NCI-H1092 treated with DMSO at 0.1 percent for 48 hours (cell line): ENCODE measurements at regions not wholly inside any gene's neighbourhood (a gene's known extent, or its start where the extent isn't known, plus 50 kb on each side); places are given as distances from the start of the nearest gene placed in this dataset.

Experiments used
- DNase-seq: peaks from one replicate; lab custom pipeline; 2025; lab: John Stamatoyannopoulos, UW

DNA sequence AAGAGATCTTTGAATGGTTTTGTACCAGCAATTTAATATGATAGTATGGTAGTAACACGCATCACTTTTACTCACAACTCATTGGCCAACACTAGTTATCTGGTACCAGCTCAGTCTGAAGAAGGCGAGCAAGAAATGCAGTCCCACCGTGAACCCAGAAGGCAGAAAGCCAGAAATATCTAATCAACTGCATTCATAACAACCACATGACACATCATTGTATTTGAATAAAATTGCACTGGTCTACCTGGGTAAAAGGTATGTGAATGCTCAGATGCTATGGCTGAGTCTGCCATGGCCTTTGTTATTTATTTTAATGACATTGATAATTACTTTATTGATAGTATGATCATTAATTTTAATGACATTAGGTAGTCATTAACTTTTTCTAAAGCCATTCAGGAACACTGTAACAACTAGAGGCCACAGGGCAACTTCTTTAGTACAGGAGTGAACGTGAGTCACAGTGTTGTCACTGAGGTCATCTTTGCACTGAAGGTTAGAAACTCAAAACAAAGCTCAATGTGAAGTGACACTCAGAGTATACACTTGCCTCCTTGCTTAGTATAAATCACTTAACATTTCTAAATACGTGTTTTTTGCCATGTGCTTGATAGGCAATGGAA, 475.6 kb upstream of the TNP1 start:
- DNase-seq: no peak

DNA sequence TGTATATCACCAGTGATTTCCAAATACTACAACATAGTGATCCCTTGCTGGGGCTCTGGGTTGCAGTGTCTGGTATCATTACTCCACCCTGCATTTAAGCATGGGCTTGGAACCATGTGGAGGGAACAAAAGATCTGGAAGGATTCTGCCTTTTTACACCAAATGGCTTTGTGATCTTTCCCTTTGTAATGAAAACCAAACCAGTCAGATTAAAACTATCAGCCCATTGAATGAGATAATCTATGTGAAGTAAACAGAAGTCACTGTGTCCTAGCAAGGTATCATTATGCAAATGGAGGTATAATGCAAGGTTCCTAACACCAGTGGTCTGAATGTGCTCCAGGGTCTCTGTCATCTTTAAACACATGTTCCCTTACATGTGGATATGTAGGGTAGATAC, 474.7 kb upstream of the TNP1 start:
- no peak for DNase-seq

DNA sequence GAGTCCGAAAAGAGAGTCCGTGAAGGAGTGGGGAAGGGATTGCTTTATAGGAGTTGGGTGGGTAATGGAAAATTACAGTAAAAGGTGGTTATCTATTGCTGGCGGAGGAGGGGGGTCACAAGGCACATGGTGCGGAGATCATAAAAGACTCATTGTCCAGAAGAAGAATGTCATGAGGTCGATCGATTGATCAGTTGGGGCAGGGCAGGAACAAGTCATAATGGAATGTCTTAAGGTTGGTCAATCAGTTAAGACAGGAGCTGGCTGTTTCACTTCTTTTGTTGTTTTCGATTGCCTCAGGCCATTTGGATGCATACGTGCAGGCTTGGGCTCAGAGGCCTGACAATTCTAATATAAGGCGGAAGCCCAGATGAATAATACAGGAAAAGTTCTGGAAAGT, 473.0 kb upstream of the TNP1 start:
- DNase-seq: no peak

DNA sequence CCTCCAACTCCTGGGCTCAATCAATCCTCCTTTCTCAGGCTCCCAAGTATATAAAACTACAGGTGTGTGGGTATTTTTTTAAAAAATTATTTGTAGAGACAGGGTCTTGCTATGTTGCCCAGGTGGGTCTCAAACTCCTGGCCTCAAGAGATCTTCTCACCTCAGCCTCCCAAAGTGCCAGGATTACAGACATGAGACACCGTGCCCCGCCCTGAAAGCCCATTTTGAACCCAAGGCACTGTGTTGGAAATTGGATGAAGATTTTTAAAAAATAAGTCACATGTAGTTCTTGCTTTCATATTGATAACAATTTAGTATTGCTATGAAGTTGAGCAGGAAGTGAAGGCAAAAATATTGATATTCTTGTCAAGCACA, 472.5 kb upstream of the TNP1 start:
- no peak for DNase-seq

DNA sequence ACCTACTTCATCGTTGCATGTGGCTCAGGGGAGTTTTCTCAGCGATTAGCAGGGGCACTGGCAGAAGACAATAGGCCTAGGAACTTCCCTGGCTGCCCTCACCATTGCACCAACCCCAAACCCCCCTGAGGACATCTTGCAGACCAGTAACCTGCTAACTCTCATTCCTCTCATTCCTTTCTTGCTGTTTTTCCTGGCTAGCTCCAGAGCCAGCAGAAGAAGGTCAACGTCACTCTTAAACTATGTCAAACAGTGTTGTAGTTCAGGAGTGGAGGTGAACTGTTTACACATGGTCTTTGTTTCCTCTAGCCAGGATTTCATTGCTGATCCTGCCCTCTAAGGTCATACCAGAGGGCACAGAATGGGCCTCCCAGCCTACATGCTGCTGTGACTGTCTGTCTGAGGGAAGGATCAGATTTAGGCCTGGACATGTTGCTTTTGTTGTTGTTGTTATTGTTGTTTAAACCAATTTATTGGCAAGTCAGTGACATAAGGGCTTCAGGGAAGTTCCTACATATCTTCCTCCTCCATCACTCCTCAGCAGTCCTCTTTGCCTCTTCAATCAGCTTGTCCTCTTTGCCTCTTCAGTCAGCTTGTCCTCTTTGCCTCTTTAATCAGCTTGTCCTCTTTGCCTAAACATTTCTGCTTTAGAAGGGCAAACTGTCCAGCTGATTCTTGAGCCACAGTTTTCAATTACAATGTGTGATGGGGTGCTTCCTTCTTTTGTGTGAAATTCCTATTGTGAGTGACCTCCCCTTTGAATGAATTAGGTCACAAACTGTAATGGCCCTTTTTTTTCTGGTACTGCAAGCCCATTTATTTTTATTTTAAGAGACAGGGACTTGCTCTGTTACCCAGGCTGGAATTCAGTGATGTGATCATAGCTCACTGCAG, 471.9 kb upstream of the TNP1 start:
- no peak for DNase-seq

DNA sequence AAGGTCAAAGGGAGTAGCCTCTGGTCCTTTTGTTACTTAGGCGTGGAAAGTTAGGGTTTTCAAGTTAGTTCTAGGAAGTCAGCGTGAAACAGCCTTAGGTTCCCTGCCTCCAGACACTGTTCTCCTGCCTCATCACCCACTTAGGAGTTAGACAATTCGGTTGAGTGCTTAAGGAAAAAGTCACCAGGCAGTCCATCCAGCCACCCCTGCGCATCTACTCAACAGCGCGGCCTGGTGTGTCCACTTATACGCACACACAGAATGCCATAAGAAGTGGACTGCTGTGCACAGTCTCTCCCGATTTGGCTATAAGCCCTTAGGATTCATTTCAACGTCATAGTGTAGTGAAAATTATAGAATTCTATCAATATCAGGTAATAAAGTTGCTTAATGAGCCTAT, 470.8 kb upstream of the TNP1 start:
- DNase-seq: no peak

DNA sequence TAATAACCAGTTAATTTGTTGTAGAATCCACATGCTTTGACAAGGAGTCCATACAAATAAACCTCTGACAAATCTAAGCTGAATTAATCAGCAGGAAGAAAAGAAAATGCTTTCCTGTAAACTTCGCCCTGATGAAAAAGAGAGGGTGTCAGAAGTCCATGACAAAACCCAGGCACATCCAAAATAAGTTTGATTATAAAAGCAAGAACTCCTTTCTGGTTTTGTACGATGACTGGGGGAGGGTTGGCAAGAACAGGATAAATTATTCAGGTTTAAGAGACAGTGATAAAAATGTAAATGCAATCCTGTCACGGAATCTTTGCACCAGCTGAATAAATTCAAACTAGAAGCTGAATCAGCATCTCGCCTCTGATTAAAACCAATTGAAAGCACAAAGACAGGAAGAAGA, 469.2 kb upstream of the TNP1 start:
- DNase-seq: no peak

DNA sequence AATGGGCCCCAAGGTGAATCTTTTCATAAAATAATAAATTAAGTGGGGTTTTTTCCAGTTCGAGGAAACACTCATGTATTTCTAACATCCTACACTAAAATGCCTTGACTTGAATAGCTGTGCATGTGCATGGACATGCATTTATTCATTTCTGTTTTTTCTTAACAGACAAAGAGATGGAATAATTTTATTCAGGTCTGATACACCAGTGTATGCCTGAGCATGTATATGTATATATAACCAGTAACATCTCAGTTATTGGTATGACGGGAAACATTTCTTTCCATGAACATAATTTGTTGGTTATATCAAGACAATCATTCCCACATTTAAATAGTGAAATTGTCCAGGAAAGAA, 468.7 kb upstream of the TNP1 start:
- DNase-seq: no peak

DNA sequence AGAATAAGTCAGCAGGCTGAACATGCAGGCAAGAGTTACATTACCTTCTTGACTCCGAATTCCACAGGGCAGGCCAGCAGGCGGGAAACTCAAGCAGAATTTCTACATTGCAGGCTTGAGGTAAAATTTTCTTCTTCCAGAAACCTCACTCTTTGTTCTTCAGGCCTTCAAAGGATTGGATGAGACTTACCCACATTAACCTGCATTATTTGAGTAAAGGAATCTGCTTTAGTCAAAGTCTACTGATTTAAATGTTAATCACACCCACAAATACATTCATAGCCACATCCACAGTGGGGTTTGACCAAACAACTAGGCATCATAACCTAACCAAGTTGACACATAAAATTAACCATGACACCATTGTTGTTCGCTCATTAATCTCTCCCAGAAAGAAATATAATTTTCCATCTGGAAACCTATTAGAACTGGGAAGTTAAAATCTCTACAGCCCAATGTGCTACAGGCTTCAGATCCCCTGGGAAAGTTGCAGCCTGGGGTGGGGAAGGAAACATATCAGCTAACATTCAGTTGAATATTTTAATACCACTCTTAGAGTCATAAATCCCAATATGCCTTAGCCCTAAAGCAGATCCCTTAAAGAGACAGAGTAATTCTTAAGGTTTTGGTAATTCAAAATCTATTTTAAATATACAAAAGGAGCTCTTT, 468.2 kb upstream of the TNP1 start:
- DNase-seq: no peak

DNA sequence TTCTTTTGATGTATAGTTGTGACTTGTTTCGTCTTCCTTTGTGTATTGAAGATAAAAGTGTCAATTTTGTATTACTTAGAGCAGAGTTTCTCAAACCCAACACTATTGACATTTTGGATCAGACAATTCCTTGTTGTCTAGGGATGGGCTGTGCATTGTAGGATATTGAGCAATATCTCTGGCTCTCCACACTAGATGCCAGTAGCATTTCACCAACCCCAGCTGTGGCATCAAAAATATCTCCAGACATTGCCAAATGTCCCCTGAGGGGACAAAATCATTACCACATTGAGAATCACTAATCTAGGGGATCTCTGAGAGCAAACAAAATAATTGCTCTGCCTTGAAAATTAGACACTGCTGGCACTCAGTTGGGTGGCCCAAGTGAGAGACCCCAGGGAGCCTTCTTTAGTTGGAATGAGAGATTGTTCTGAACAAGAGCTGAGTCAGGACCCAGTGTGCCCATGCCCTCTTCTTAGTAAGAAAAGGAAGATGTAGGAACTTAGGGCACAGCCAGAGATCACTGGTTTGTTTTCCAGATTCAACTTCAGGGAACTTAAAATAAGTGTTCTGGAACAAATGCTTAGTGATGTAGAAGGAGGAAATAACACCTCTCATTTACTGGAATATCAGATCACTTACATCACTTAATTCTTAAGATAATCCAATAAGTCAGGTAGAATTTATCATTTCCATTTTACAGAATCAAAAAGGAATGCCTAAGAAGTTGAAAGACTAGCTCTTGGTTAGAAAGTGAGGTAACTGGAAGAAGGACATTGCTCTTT, 466.6 kb upstream of the TNP1 start:
- DNase-seq: no peak

DNA sequence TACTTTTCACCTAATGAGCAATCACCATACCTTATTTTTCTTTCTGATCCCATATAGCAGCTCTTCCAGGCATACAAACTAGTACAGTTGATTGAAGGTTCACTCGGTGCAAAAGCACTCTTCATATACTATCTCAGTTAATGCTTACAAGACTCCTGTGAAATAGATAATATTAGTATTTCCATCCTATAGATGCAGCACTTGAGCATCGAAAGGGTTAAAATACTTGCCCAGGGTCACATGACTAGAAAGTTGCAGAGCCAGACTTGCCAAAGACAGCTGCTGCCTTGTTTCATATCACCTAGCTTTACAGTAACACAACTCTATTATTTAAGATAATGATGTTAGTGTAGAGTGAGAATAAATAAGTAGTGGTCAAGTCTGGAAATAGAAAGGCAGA, 466.0 kb upstream of the TNP1 start:
- no peak for DNase-seq

DNA sequence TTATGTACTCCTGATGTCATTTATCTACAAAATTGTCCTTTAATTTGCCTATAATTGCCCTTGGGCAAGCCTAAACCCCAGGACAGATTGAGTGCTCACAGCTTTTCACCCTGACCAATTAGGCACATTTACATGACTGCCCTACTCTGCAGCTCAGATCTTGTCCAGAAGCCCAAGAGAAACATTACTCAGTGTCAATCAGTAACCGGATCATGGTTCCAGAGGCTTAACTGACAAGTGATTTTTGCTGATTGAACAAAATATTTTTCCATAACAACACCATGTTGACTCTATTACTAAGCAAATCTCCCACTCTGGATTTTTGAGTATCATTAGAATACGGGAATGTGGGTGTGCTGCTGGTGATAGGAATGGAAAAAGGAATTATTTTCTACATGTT, 465.4 kb upstream of the TNP1 start:
- no peak for DNase-seq

DNA sequence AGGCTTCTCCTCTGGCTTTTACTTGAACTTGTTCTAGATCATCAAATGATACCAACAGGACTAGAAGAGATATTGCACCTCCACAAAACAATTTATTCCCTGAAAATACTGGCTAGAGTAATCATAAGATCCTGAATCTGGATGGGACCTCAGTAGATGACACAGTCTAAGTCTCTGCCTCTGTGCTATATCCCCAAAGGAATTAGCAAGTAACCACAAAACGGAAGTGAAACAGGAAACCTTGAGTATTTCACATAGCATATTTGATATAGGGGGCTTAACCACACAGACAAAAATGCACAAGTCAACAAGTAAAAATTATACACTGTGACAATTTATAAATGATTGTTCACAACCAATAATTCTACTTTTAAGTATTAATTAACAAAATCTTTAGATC, 456.9 kb upstream of the TNP1 start:
- no peak for DNase-seq

DNA sequence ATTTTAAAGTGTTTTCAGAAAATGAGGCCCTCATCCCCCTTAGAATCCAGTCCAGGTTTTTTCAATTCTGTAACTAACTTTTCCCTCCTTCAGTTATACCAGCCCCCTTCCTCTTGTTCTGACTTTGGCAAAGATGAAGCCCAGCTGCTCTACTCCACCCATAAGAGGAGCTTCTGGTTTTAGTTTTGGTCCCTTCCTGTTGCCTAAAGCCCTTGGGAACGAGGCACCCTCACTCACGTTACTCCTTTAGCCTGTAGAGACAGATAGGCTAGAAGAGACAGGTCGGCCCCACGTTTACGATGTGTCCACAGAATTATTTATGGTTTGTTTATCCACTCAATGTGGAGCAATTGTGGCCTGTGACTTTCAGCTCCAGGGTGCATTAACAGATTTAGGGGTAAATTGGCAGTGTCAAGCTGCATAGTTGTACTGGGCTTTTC, 454.2 kb upstream of the TNP1 start:
- peak; percentile 5 for DNase-seq

DNA sequence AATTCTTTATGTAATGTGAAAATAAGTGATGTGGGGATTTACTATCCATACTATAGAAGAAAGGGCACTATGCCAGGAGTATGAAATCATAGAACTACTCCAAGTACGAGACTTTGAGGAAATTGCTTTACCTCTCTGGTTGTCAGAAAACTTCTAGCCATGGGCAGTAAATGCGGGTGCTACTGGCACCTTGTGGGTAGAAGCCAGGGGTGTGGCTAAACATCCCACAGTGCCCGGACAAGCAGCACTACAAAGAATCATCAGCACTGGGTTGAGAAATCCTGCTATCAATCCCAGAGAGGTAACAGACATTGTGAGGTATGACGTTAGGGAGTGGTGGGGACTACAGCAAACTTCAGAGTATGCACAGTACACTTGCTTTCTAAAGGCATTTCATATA, 453.5 kb upstream of the TNP1 start:
- DNase-seq: no peak

DNA sequence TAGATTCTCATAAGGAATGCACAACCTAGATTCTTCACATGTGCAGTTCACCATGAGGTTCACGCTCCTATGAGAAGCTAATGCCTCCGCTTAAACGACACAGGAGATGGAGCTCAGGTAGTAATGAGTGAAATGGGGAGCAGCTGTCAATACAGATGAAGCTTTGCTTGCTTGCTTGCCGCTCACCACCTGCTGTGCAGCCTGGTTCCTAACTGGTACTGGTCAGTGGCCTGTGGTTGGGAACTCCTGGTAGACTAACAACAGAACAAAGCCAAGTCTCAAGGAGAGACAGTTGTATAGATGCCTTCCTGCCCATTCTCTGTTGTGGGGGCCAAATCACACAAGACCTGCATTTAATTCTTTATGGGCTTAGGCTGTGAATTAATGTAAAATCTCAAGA, 449.2 kb upstream of the TNP1 start:
- no peak for DNase-seq

DNA sequence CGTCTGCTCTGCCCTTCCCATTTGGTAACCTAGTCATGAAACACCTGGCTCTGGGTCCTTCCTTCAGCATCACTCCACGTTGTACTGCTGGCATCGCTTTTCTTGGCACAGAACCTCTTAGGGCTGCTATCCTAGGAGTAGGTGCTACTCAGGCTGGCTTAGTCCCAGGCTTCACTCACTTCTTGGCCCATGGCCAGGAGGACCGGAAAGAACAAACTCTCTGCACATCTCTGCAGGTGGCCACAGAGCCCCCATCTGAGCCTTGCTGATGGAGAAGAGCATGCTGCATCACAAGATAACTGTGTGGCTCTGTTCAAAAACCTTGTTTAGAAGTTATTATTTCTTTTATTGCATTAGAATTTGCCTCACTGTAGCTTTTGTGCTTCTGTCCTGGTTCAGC, 447.2 kb upstream of the TNP1 start:
- DNase-seq: peak; percentile 41

DNA sequence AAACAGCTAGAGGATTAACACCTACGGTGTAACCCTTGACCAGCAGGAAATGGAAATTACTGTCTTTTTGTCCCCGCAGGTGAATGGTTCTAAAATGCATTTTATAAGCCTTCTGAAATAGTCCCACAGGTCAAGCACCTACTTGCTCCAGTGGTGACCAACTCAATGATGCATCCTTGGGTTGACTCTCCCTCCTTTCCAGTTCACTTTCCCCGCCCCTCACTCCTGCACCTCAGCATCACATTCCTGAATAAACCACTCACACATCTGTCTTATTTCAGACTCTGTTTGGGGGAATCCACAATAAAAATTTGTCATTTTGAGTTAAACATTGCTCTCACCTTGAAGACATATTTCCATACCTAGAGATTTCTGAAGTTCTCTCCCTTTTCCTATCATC, 446.0 kb upstream of the TNP1 start:
- no peak for DNase-seq

DNA sequence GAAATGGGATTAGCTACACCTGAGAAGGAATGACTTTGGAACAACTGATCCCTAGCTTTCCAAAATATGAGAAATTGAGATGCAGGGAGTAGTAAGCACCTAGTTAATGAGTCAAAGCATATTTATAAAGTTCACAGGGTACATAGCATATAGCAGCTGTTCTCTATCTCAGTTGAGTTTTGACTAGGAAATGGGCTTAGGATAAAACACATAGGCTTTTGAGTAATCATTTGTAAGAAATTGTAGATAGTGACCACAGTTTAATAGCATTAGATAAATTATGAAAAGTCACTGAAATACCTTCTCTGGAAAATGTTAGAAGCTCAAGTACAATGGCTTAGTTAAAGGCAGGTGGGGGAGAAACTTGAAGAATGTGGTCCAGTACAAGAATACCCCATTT, 444.7 kb upstream of the TNP1 start:
- no peak for DNase-seq

DNA sequence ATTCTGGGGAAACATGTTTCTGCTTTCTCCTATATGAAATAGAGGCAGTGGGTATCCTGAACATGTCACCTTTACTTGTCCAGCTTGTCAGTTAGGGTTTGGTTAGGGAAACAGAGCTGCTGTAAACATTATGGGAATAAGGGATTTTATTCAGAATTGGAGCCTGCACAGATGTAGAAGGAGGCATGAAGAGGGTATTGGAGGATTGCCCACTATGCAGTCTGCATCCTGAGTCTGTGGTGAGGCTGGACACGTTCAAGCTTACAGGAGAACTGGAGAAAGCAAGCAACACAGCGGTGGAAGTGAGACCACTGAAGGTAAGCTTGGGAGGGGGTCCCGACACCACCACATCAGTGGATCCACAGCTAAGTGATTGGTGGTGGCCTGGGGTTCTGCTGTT, 443.0 kb upstream of the TNP1 start:
- DNase-seq: no peak

DNA sequence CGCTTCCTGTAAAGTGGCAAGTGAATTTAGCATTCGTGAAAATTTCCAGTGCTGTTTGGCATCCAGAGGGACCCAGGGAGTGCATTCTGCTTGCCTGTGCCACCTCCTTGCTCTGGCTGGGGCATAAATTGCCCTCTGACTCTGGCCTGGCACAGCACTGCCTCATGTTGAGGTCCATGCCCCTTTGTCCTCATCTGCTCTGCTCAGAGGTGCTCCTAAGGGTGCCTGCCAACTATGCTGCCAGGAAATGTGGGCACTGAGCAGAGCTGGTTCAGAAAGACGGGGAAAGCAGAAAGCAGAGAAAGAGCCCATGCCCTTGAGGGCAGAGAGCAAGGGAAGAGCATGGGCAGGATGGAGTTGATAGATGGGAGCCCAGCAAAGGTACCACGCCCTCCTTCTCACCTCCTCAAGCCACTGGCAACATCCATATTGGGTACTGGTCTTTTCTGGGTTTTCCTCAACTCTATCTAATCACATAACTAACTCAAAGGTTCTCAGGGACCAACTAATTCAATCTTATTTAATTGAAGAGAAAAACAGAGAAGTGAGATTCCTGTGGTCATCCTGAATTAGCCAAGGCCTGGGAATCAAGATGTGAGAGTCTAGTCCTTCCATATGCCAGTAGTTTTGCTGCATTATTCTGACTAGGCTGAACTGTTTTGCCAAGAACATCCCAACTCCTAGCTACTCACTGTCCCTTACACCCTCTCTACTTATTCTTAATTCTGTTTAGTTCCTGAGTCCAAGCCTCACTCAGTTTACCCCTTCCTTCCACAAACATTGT, 441.5 kb upstream of the TNP1 start:
- DNase-seq: no peak

DNA sequence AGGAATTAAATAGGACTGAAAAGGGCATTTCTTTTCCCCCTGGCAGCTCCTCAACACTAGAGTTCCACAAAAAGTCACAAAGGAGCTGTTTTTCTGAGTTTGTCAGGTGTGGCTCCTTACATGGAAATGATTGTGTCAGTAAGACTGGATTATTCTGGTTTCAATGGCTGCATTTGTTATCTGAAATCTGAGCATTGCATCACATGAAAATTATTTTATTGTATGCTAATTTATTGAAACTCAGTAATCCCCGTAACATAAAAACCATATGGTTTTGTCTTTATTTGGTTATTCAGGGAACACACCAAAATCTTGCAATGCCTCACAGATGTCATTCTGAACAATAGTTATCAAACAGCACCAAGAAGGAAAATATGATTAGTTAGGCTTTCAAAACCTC, 439.7 kb upstream of the TNP1 start:
- no peak for DNase-seq
